Brain microvascular endothelial cell (primary cell): ENCODE measurements at regions not wholly inside any gene's neighbourhood (a gene's known extent, or its start where the extent isn't known, plus 50 kb on each side); places are given as distances from the start of the nearest gene placed in this dataset.

ENCODE experiments used
- DNase-seq: peaks from one replicate; pipeline ENCODE4 v3.0.0-alpha.2; 2020
- H3K27ac ChIP-seq: fragments of 250-450 bp; sonication (Bioruptor Pico); 2 replicates; pipeline ENCODE4 v1.5.1; 2020; ENCODE audit warnings: mild to moderate bottlenecking, moderate library complexity
- H3K27me3 ChIP-seq: fragments of 250-450 bp; sonication (Bioruptor Pico); replicated peaks from 2 replicates; pipeline ENCODE4 v1.5.1; 2020; ENCODE audit warnings: mild to moderate bottlenecking
- H3K36me3 ChIP-seq: fragments of 250-450 bp; sonication (Bioruptor Pico); replicated peaks from 2 replicates; pipeline ENCODE4 v1.5.1; 2020; ENCODE audit warnings: mild to moderate bottlenecking
- H3K4me3 ChIP-seq: 2 replicates; pipeline ENCODE4 v1.5.1; 2011; ENCODE audit warnings: low read depth, mild to moderate bottlenecking, control low read depth, low read length, moderate library complexity
- in situ Hi-C: cut with HindIII; loops from 2 replicates; pipeline ENCODE4 v1.10.0; 2017; ENCODE audit warnings: low sequenced_read_pairs, low pct_ligation_motif_present
- TF ChIP-seq, protein P1 (sequence below): IDR thresholded peaks from 2 replicates; pipeline ENCODE4 v1.5.1; 2011; ENCODE audit warnings: low read depth, mild to moderate bottlenecking, moderate library complexity, low read length, control low read depth, inconsistent platforms; ENCODE audit errors: missing control alignments

DNA sequence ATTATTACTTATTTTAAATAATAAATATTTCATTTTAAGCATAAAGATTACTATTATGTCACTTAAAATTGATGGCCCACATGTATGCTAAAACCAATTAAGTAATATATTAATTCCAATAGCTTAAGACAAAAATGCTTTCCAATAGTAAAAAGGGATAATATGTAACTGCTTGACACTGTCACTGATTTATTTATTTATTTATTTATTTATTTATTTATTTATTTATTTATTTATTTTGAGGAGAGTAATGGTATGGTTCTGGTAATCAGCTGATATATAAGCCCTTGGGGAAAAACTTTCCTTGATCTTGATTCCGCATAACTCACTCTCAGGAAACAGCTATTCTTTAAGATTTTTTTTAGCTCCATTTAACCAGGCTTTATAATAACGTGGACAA, 903.0 kb upstream of the ATXN8OS start:
- Histone ChIP-seq H3K27me3 (no peaks in the 10 kb centered on the region), H3K4me3 (no peak overlapping the region), H3K27ac (no peak overlapping the region), H3K36me3 (no peaks in the 10 kb centered on the region)
- TF ChIP-seq, protein P1, sequence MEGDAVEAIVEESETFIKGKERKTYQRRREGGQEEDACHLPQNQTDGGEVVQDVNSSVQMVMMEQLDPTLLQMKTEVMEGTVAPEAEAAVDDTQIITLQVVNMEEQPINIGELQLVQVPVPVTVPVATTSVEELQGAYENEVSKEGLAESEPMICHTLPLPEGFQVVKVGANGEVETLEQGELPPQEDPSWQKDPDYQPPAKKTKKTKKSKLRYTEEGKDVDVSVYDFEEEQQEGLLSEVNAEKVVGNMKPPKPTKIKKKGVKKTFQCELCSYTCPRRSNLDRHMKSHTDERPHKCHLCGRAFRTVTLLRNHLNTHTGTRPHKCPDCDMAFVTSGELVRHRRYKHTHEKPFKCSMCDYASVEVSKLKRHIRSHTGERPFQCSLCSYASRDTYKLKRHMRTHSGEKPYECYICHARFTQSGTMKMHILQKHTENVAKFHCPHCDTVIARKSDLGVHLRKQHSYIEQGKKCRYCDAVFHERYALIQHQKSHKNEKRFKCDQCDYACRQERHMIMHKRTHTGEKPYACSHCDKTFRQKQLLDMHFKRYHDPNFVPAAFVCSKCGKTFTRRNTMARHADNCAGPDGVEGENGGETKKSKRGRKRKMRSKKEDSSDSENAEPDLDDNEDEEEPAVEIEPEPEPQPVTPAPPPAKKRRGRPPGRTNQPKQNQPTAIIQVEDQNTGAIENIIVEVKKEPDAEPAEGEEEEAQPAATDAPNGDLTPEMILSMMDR: no peak
- in situ Hi-C loops: no loop called here
- no peak for DNase-seq

DNA sequence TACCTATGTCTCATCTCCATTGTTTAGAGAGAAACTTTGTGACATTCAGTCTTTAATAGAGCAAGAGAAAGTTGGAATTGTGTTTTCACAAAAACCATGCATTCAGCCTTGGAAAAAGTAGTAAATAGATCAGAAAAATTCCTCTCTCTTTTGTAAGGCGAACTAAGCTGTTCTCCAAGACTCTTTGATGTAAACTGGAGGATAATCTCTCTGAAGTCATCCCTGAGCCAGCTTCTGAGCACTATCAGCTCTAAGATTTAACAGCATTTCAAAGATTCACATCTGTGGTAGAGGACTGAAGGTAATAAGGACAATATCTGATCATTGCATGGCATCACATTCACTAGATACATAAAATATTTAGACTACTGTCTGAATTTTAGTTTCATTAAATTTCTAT, 904.6 kb upstream of the ATXN8OS start:
- H3K4me3 ChIP-seq: no peak overlapping the region
- TF ChIP-seq, protein P1: no peak
- in situ Hi-C loops: no loop called here

DNA sequence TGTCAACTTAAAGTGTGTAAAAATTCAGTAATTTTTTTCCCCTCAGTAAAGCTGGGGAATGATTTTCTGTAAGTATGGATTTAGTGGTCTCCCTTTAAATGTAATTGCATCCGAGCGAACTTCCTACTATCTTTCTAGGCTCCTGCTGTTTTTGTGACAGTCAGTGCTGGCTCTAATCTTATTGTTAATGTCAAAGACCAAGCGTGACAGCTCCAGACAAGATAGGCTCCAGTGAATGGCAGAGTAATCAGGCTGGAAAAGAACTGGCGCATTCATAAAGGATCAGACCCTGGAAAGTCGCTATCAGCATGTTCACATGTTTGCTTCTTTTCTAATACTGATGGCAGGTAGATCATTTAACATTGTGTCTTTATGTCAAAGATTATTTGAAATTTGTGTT, 908.0 kb upstream of the ATXN8OS start:
- Histone ChIP-seq H3K4me3 (no peak overlapping the region), H3K36me3 (no peaks in the 10 kb centered on the region), H3K27ac (no peak overlapping the region), H3K27me3 (no peaks in the 10 kb centered on the region)
- no peak for DNase-seq
- in situ Hi-C loops: no loop called here
- TF ChIP-seq, protein P1: no peak

More for the DNA sequence above, 904.6 kb upstream of the ATXN8OS start:
- Histone ChIP-seq H3K27me3 (no peaks in the 10 kb centered on the region), H3K27ac (no peak overlapping the region), H3K36me3 (no peaks in the 10 kb centered on the region)
- no peak for DNase-seq

DNA sequence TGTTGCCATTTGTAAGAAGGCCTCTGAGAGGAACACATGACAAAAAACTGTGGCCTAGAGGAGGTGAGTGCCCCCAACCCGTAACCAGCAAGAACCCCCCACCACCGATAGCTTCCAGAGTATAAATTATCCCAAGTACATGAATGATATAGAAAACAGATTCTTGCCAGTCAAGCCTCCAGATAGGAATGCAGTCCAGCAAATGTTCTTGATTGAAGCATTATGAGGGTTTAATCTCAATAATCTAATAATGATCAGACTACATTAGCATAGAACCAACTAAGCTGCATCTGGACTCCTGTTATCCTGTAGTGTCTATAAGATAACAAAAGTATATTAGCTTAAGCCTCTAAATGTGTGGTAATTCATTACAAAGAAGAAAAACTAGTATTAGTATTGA, 908.9 kb upstream of the ATXN8OS start:
- Histone ChIP-seq H3K27ac (no peak overlapping the region), H3K4me3 (no peak overlapping the region), H3K36me3 (no peaks in the 10 kb centered on the region), H3K27me3 (no peaks in the 10 kb centered on the region)
- in situ Hi-C loops: no loop called here
- TF ChIP-seq, protein P1: no peak
- DNase-seq: no peak

DNA sequence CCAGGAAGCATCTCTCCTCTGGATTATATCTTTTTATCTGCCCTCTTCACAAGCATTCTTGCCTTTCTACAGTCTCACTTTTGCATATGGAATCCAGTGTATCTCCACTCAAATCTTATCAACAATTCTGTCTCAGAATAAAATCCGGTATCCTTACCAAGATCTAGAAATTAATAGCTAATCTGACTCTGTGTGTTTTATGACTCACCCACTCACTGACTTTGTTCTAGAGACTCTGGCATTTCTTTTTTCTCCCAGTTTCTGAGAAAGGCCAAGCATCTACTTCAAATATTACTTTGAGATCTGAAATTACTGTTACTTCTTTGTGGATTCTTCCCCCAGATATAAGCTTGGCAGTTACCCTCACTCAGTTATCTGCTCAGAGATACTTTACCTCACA, 913.5 kb upstream of the ATXN8OS start:
- H3K36me3 ChIP-seq: no peaks in the 10 kb centered on the region
- H3K4me3 ChIP-seq: no peak overlapping the region
- no peaks in the 10 kb centered on the region for H3K27me3 ChIP-seq
- TF ChIP-seq, protein P1: no peak
- DNase-seq: no peak
- in situ Hi-C loops: no loop called here
- no peak overlapping the region for H3K27ac ChIP-seq

DNA sequence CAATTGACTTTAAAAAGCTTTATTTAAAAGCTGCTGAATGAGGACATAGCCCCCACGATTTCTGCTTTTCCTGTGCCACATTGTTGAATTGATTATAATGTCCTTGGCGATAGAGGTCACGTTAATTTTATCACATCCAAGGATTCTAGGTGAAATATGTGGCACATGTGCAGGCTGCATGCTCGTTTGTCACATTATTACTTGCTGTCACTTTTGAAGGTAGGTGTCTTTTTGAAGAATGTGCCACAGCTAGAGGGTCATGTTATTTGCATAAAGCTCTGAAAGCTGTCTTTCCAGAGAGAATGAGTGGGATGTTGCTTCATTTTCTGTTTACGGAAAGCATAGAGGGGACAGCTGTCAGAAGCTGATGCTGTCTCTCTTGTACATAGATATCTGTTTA, 927.6 kb upstream of the ATXN8OS start:
- H3K27ac ChIP-seq: no peak overlapping the region
- DNase-seq: no peak
- TF ChIP-seq, protein P1: no peak
- in situ Hi-C loops: no loop called here
- no peaks in the 10 kb centered on the region for H3K27me3 ChIP-seq
- no peaks in the 10 kb centered on the region for H3K36me3 ChIP-seq
- H3K4me3 ChIP-seq: no peak overlapping the region
